Neuronal stem cell (in vitro differentiated cells): ENCODE measurements at regions not wholly inside any gene's neighbourhood (a gene's known extent, or its start where the extent isn't known, plus 50 kb on each side); places are given as distances from the start of the nearest gene placed in this dataset.

ENCODE experiments used
- DNase-seq: peaks from one replicate; pipeline ENCODE4 v3.0.0-alpha.2; 2013; ENCODE audit warnings: low spot score
- H2AFZ ChIP-seq: one replicate; pipeline ENCODE4 v1.6.1; 2013; ENCODE audit warnings: mild to moderate bottlenecking, low read length, inconsistent platforms
- H2AK5ac ChIP-seq: 2 replicates; pipeline ENCODE4 v1.6.1; 2013; ENCODE audit warnings: low read depth, mild to moderate bottlenecking, inconsistent platforms, low read length, moderate library complexity, mixed read lengths
- H2BK120ac ChIP-seq: 2 replicates; pipeline ENCODE4 v1.6.1; 2013; ENCODE audit warnings: low read depth, mild to moderate bottlenecking, inconsistent platforms, low read length, moderate library complexity, mixed read lengths
- H2BK12ac ChIP-seq: one replicate; pipeline ENCODE4 v1.6.1; 2013; ENCODE audit warnings: low read length, inconsistent platforms
- H2BK15ac ChIP-seq: 2 replicates; pipeline ENCODE4 v1.6.1; 2013; ENCODE audit warnings: mild to moderate bottlenecking, low read length, inconsistent platforms, mixed read lengths
- H2BK5ac ChIP-seq: one replicate; pipeline ENCODE4 v1.6.1; 2013; ENCODE audit warnings: inconsistent platforms, mild to moderate bottlenecking, low read length, moderate library complexity
- H3K14ac ChIP-seq: one replicate; pipeline ENCODE4 v1.6.1; 2013; ENCODE audit warnings: low read length, inconsistent platforms
- H3K18ac ChIP-seq: 2 replicates; pipeline ENCODE4 v1.6.1; 2013; ENCODE audit warnings: low read length, inconsistent platforms
- H3K23ac ChIP-seq: 2 replicates; pipeline ENCODE4 v1.6.1; 2013; ENCODE audit warnings: low read depth, mild to moderate bottlenecking, mixed read lengths, low read length, inconsistent platforms; ENCODE audit not compliant: poor library complexity
- H3K27ac ChIP-seq: replicated peaks from 3 replicates; pipeline ENCODE4 v1.5.1; 2013; ENCODE audit warnings: low read length, inconsistent platforms
- H3K27me3 ChIP-seq, 3 experiments: 2 replicates each; pipeline ENCODE4 v1.6.1; 2013; ENCODE audit warnings: low read length in 3 of 3, mild to moderate bottlenecking in 2 of 3, inconsistent platforms in 1 of 3, low read depth in 1 of 3, mixed read lengths in 1 of 3, moderate library complexity in 1 of 3; ENCODE audit not compliant: control insufficient read depth in 3 of 3, insufficient read depth in 3 of 3
- H3K36me3 ChIP-seq, 2 donors: replicated peaks in 1 of 2; 2 replicates each; pipeline ENCODE4 v1.6.1; 2013; ENCODE audit warnings: low read length in 2 of 2; ENCODE audit not compliant: control insufficient read depth in 2 of 2, insufficient read depth in 2 of 2
- H3K4ac ChIP-seq: 2 replicates; pipeline ENCODE4 v1.6.1; 2013; ENCODE audit warnings: inconsistent platforms, mild to moderate bottlenecking, low read length, moderate library complexity
- H3K4me1 ChIP-seq, 2 donors: 1 replicate in 1 of 2; 2 replicates in 1 of 2; pipeline ENCODE4 v1.6.1; 2013; ENCODE audit warnings: low read length in 2 of 2, low read depth in 1 of 2; ENCODE audit not compliant: control insufficient read depth in 2 of 2, insufficient read depth in 1 of 2
- H3K4me2 ChIP-seq: one replicate; pipeline ENCODE4 v1.6.1; 2013; ENCODE audit warnings: mild to moderate bottlenecking, low read length, inconsistent platforms; ENCODE audit not compliant: insufficient read depth, poor library complexity, severe bottlenecking
- H3K4me3 ChIP-seq, 2 donors: 2 replicates each; pipeline ENCODE4 v1.5.1; 2013; ENCODE audit warnings: low read length in 2 of 2, mild to moderate bottlenecking in 2 of 2, inconsistent platforms in 1 of 2, moderate library complexity in 1 of 2
- H3K79me1 ChIP-seq: one replicate; pipeline ENCODE4 v1.6.1; 2013; ENCODE audit warnings: low read depth, mild to moderate bottlenecking, inconsistent platforms, low read length, moderate library complexity
- H3K9ac ChIP-seq: one replicate; pipeline ENCODE4 v1.6.1; 2013; ENCODE audit warnings: mild to moderate bottlenecking, low read depth, low read length, inconsistent platforms; ENCODE audit not compliant: poor library complexity
- H3K9me3 ChIP-seq, 2 donors: replicated peaks in 1 of 2; 2 replicates each; pipeline versions ENCODE3 to v1.6.1; 2013; ENCODE audit warnings: low read length in 2 of 2, mild to moderate bottlenecking in 2 of 2, inconsistent platforms in 1 of 2, low read depth in 1 of 2, mixed read lengths in 1 of 2, moderate library complexity in 1 of 2; ENCODE audit not compliant: control insufficient read depth in 2 of 2, insufficient read depth in 1 of 2
- H4K8ac ChIP-seq: one replicate; pipeline ENCODE4 v1.6.1; 2013; ENCODE audit warnings: low read depth, mild to moderate bottlenecking, inconsistent platforms, low read length, moderate library complexity
- H4K91ac ChIP-seq: one replicate; pipeline ENCODE4 v1.6.1; 2013; ENCODE audit warnings: low read length, low read depth, mild to moderate bottlenecking, inconsistent platforms; ENCODE audit not compliant: poor library complexity
- WGBS, 2 donors: extraction: QIAGEN DNeasy Blood & Tissue Kit; methylation state at CpG; one replicate each; pipeline ENCODE4 v1.1.7; 2013; ENCODE audit warnings: missing lambda C conversion rate in 2 of 2, mixed read lengths in 1 of 2; ENCODE audit not compliant: insufficient read length in 2 of 2, insufficient replicate concordance in 1 of 2; ENCODE audit errors: extremely low coverage in 2 of 2; 5-methylcytosine and 5-hydroxymethylcytosine counted together

- H2AFZ ChIP-seq, result no peak overlapping the region
- no peak overlapping the region for H2BK5ac ChIP-seq
- DNase-seq, result no peak
- H2BK12ac ChIP-seq, result no peak overlapping the region
- H3K9ac ChIP-seq, result no peak overlapping the region
- no peak overlapping the region for H3K4me3 ChIP-seq
- no peak overlapping the region for H2AK5ac ChIP-seq
- no peak overlapping the region for H3K18ac ChIP-seq
- H3K23ac ChIP-seq, result no peak overlapping the region
- H3K9me3 ChIP-seq, result peaks cover 0 to 3% of the 10 kb centered on the region in 2 donors
- H3K36me3 ChIP-seq, result no peaks in the 10 kb centered on the region
- H3K79me1 ChIP-seq, result no peaks in the 10 kb centered on the region
- no peak overlapping the region for H3K27ac ChIP-seq
- WGBS, 2 donors, result no CpG with 5 or more reads among the region's 4 CpGs
- no peak overlapping the region for H3K14ac ChIP-seq
- H2BK120ac ChIP-seq, result no peak overlapping the region
- H3K27me3 ChIP-seq, result peaks cover 0 to 8% (median 2%) of the 10 kb centered on the region in 3 experiments
- H3K4me2 ChIP-seq, result no peak overlapping the region
- H4K91ac ChIP-seq, result no peak overlapping the region
- no peaks in the 10 kb centered on the region for H3K4me1 ChIP-seq
- H2BK15ac ChIP-seq, result no peak overlapping the region
- no peak overlapping the region for H3K4ac ChIP-seq
- H4K8ac ChIP-seq, result no peak overlapping the region
Observed at GRCh38 chr5:1998716-1999317, 116.1 kb upstream of the IRX4 start.

DNA sequence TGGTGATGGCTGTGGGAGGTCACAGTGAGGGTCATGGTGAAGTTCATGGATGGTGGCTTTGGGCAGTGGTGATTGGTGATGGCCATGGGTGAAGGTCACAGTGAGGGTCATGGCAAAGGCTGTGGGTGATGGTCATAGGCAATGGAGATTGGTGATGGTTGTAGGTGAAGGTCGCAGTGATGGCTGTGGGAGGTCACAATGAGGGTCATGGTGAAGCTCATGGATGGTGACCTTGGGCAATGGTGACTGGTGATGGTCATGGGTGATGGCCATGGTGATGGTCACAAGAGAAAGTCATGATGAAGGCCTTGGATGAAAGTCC lies 115.6 kb upstream of the IRX4 start:
- peaks cover 0 to 5% (median 2%) of the 10 kb centered on the region in 3 experiments for H3K27me3 ChIP-seq
- no peak overlapping the region for H4K91ac ChIP-seq
- H3K14ac ChIP-seq, result no peak overlapping the region
- no peak overlapping the region for H2BK120ac ChIP-seq
- H3K4me2 ChIP-seq, result no peak overlapping the region
- no peak overlapping the region for H2BK12ac ChIP-seq
- no peaks in the 10 kb centered on the region for H3K4me1 ChIP-seq
- H3K79me1 ChIP-seq, result no peaks in the 10 kb centered on the region
- H3K27ac ChIP-seq, result no peak overlapping the region
- H2AK5ac ChIP-seq, result no peak overlapping the region
- peak overlapping the region; percentile 5 for H3K9ac ChIP-seq
- H3K9me3 ChIP-seq, result peaks cover 0 to 3% of the 10 kb centered on the region in 2 donors
- no peak overlapping the region for H2AFZ ChIP-seq
- H2BK15ac ChIP-seq, result no peak overlapping the region
- no peaks in the 10 kb centered on the region for H3K36me3 ChIP-seq
- no peak overlapping the region for H2BK5ac ChIP-seq
- H3K4ac ChIP-seq, result no peak overlapping the region
- no peak overlapping the region for H3K23ac ChIP-seq
- no CpG with 5 or more reads among the region's 1 CpG for WGBS, 2 donors
- peak overlapping the region in 1 of 2 donors; percentile 22 for H3K4me3 ChIP-seq
- H4K8ac ChIP-seq, result no peak overlapping the region
- no peak overlapping the region for H3K18ac ChIP-seq
- no peak for DNase-seq

- Histone ChIP-seq H2AK5ac (no peak overlapping the region), H2BK5ac (no peak overlapping the region), H3K36me3 (no peaks in the 10 kb centered on the region), H2BK120ac (no peak overlapping the region), H3K4me3 (peak overlapping the region in 1 of 2 donors; percentile 22), H3K4me1 (no peaks in the 10 kb centered on the region), H3K4ac (no peak overlapping the region), H2BK12ac (no peak overlapping the region), H3K4me2 (no peak overlapping the region), H3K27ac (no peak overlapping the region), H4K91ac (no peak overlapping the region), H3K79me1 (no peaks in the 10 kb centered on the region), H3K27me3 (peaks cover 0 to 2% (median 0%) of the 10 kb centered on the region in 3 experiments), H4K8ac (no peak overlapping the region), H3K23ac (no peak overlapping the region), H3K18ac (no peak overlapping the region), H2BK15ac (no peak overlapping the region), H2AFZ (no peak overlapping the region), H3K9me3 (peaks cover 1 to 4% of the 10 kb centered on the region in 2 donors), H3K14ac (no peak overlapping the region), H3K9ac (peak overlapping the region; percentile 5)
- no CpG with 5 or more reads among the region's 6 CpGs for WGBS, 2 donors
- no peak for DNase-seq
Observed at GRCh38 chr5:1997640-1998347, 115.1 kb upstream of the IRX4 start.

DNA sequence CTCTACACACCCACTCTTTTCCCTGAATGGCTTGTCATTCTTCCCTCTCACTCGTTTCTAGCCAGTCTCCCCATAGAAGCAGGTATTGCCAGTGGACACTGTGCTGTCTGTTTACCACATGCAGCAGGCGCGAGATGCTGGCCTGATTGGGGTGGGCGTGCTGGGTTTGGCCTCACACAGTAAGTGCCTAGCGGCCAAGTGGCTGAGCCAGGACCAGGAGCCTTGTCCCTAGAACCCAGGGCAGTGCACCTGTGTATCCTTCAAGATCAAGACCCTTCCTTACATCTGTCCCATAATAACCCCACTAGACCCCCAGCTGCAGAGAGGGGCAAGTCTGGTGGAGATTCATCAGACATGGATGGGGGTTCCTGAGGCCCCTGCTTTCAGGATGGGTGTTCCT lies 112.8 kb upstream of the IRX4 start:
- H3K4me2 ChIP-seq, result no peak overlapping the region
- H3K4ac ChIP-seq, result no peak overlapping the region
- H4K91ac ChIP-seq, result no peak overlapping the region
- H3K79me1 ChIP-seq, result no peaks in the 10 kb centered on the region
- H3K27me3 ChIP-seq, result peaks cover 0 to 2% (median 0%) of the 10 kb centered on the region in 3 experiments
- no peak overlapping the region for H2BK120ac ChIP-seq
- no peak overlapping the region for H2BK12ac ChIP-seq
- H3K23ac ChIP-seq, result no peak overlapping the region
- no peak overlapping the region for H2BK15ac ChIP-seq
- H2AK5ac ChIP-seq, result no peak overlapping the region
- H3K14ac ChIP-seq, result no peak overlapping the region
- no peak overlapping the region for H4K8ac ChIP-seq
- no peak overlapping the region for H3K27ac ChIP-seq
- no peaks in the 10 kb centered on the region for H3K36me3 ChIP-seq
- no peak overlapping the region for H3K9ac ChIP-seq
- WGBS, 2 donors, result no CpG with 5 or more reads among the region's 5 CpGs
- H2BK5ac ChIP-seq, result no peak overlapping the region
- DNase-seq, result no peak
- H3K4me3 ChIP-seq, result no peak overlapping the region
- no peaks in the 10 kb centered on the region for H3K4me1 ChIP-seq
- peaks cover 2 to 5% of the 10 kb centered on the region in 2 donors for H3K9me3 ChIP-seq
- H2AFZ ChIP-seq, result no peak overlapping the region
- peak overlapping the region; percentile 63 for H3K18ac ChIP-seq
